ENCODE measurements at regions not wholly inside any gene's neighbourhood (a gene's known extent, or its start where the extent isn't known, plus 50 kb on each side); places are given as distances from the start of the nearest gene placed in this dataset.

- H3K18ac ChIP-seq (ENCODE audit: low read depth, low read length) = no peak overlapping the region
- no peak overlapping the region for H3K56ac ChIP-seq (ENCODE audit: extremely low read depth, insufficient read depth, low read length)
- H4K91ac ChIP-seq (ENCODE audit: insufficient read depth, low read depth, low read length) = no peak overlapping the region
- no peaks in the 10 kb centered on the region for H3K9me1 ChIP-seq (ENCODE audit: insufficient read depth, low read length)
- no peaks in the 10 kb centered on the region for H3K36me3 ChIP-seq (ENCODE audit: control insufficient read depth, insufficient read depth, low read length)
- POLR2A ChIA-PET (ENCODE audit: unreplicated experiment) = no interaction called here
- no peaks in the 10 kb centered on the region for H3K27me3 ChIP-seq (ENCODE audit: control insufficient read depth, insufficient read depth, low read length)
- no peak overlapping the region for H2BK15ac ChIP-seq (ENCODE audit: low read depth, low read length)
- no peak overlapping the region for H3K27ac ChIP-seq (ENCODE audit: insufficient read depth, low read length)
- no peaks in the 10 kb centered on the region for H4K20me1 ChIP-seq (ENCODE audit: insufficient read depth, low read length)
- TF ChIP-seq RCOR1 (IDR thresholded peaks at IDR 0.05; ENCODE audit: insufficient replicate concordance, low read length) (no peak), CTCF (conservative IDR thresholded peaks at IDR 0.05; ENCODE audit: low read depth, low read length) (0 out of 2 replicates have a peak, but pooled peaks have one; percentile 30)
- H2AFZ ChIP-seq (replicated peaks; ENCODE audit: low read length, poor library complexity) = no peak overlapping the region
- H3K9me3 ChIP-seq (ENCODE audit: control insufficient read depth, insufficient read depth, low read length) = no peaks in the 10 kb centered on the region
- no peak overlapping the region for H3K4me3 ChIP-seq (ENCODE audit: insufficient read depth, low read depth, low read length)
- H3K79me1 ChIP-seq (ENCODE audit: low read depth in 1 of 2, low read length in 2 of 2) = no peaks in the 10 kb centered on the region
- dilution Hi-C loops (cut with HindIII; ENCODE audit: low sequenced_read_pairs, unreplicated experiment) (no loop called here), in situ Hi-C loops (cut with MboI; ENCODE audit: low sequenced_read_pairs) (no loop called here), intact Hi-C loops (cut with micrococcal nuclease) (loop anchor here (5.0 kb wide), 1 partner anchor 267 kb away; no protein-coding TSS in a partner anchor)
- H2AK5ac ChIP-seq (ENCODE audit: low read depth, low read length) = no peak overlapping the region
- H3K4me2 ChIP-seq (ENCODE audit: low read depth, low read length) = no peak overlapping the region
- no TSS peak for BruUV-seq (replicated peaks)
- no peak overlapping the region for H3K9ac ChIP-seq (ENCODE audit: low read depth, low read length)
- WGBS, 2 experiments (ENCODE audit: extremely low coverage in 2 of 2, insufficient read length in 1 of 2) = no CpG with 5 or more reads among the region's 1 CpG
- ATAC-seq (ENCODE audit: low read depth) (no peak), DNase-seq (peak; percentile 0)
- no peaks in the 10 kb centered on the region for H3K4me1 ChIP-seq (ENCODE audit: control insufficient read depth, insufficient read depth, low read length)
- CTCF ChIA-PET = interaction anchor here (0.6 kb wide), 1 partner anchor 26 kb away, joined by 3 read pairs; no protein-coding TSS in a partner anchor
- H2BK120ac ChIP-seq (ENCODE audit: low read depth, low read length) = no peak overlapping the region
- no peak overlapping the region for H4K8ac ChIP-seq (ENCODE audit: low read depth in 2 of 2, low read length in 2 of 2)
- no peak overlapping the region for H2BK20ac ChIP-seq (ENCODE audit: low read depth, low read length)
- no peak overlapping the region for H3K23ac ChIP-seq (ENCODE audit: low read depth, low read length)
- H3K4ac ChIP-seq (ENCODE audit: low read depth, low read length) = no peak overlapping the region
- H3K14ac ChIP-seq (replicated peaks; ENCODE audit: low read depth, low read length) = no peak overlapping the region
- H2AK9ac ChIP-seq (replicated peaks; ENCODE audit: low read depth, low read length, poor library complexity) = no peak overlapping the region
- H2BK5ac ChIP-seq (ENCODE audit: low read depth, low read length, poor library complexity, severe bottlenecking) = no peak overlapping the region
- no peak overlapping the region for H4K5ac ChIP-seq (ENCODE audit: low read depth, low read length)
These were observed 101.9 kb upstream of the CCSER1 start for GRCh38 chr4:90025248-90025647.
